ENCODE measurements at regions not wholly inside any gene's neighbourhood (a gene's known extent, or its start where the extent isn't known, plus 50 kb on each side); places are given as distances from the start of the nearest gene placed in this dataset.

DNA sequence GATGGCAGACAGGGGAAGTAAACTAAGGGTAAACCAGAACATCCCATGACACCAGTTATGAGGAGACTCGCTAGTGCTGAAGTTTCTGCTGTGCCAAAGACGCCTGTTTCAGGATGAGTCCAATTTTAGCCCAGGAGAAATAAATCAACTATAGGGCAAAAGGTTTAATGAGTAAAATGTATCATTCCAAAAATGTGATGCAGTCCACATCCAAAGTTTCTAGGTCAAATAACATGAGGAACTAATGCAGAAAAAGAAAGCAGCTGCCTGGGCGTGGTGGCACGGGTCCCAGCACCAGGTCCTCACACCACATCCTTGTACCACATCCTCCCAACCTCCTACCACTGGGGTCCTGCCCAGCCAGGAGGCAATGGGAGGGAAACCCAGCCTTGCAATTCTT is 126.9 kb upstream of the CTAGE1 start:
- H3K27me3 ChIP-seq (replicated peaks) = no peaks in the 10 kb centered on the region
- no peak overlapping the region for H3K4me3 ChIP-seq (ENCODE audit: low read depth, low read length)
- no peak for TF ChIP-seq CTCF (IDR thresholded peaks at IDR 0.05; ENCODE audit: low read depth, low read length, missing control alignments)
- H3K27ac ChIP-seq = no peak overlapping the region
- no peaks in the 10 kb centered on the region for H3K36me3 ChIP-seq (replicated peaks)
- in situ Hi-C loops (cut with HindIII; ENCODE audit: low pct_ligation_motif_present, low sequenced_read_pairs) = no loop called here
- no peak for DNase-seq

DNA sequence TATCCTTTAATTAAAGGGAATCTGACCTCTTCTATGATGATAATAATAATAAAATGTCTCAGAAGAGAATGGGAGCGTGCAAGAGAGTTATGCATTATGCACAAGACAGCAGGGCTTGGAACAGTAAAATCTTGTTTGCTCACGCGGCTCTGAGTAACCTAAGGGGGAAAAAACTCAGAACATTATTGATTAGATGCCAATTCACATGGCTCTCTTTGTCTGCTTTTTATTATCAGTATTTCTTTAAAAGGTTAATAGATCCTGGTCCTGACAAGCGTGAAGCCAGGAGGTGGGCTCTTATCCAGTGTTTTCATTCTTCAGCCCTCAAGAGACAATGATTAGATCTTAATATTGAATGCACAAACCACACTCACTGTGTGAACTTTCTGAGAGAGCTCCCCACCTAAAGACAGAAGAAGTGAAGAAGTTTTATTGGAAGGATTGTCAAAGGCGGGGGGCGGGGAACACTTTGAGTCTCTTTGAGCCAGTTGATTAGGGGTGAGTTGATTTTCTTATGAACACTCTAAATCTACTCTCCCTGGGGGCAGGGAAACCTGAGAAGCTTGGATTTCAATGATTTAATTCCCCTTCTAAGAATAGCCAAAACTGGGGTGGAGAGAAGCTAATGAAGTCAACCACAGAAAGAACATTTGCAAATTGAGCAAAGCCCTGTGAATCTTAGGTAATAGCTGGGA is 127.5 kb upstream of the CTAGE1 start:
- no peak for DNase-seq
- in situ Hi-C loops (cut with HindIII; ENCODE audit: low pct_ligation_motif_present, low sequenced_read_pairs) = no loop called here
- Histone ChIP-seq H3K27me3 (replicated peaks) (no peaks in the 10 kb centered on the region), H3K36me3 (replicated peaks) (no peaks in the 10 kb centered on the region), H3K4me3 (ENCODE audit: low read depth, low read length) (no peak overlapping the region), H3K27ac (no peak overlapping the region)
- TF ChIP-seq CTCF (IDR thresholded peaks at IDR 0.05; ENCODE audit: low read depth, low read length, missing control alignments) = no peak

DNA sequence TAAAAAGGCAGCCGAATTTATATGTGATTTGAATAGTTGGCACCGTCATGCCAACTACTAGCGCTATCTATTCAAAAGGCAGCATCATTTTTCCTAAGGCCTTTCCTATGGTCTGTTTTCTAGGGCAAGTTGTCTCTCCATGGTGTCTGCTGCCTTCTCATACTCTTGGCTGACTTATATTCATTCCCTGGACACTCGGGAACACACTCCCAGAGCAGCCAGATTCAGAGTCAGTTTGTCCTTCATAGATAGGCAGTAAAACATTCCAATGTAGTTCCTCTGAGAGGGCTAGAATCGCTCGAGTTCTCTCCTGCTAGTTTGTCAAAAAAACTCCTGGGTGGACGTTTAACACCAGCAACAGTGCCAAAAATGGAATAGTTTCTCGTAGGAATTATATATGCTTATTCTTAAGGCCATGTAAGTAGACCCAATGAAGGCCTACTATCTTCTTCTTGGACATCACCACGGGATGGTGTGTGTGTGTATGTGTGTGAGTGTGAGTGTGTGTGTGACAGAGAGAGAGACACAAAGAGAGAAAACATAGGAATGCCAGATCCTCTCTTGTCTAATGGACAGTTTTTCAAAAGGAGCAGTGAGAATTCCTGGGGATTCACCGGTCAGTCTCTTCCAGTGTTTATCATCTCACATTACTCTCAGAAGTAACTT is 129.3 kb upstream of the CTAGE1 start:
- no peaks in the 10 kb centered on the region for H3K36me3 ChIP-seq (replicated peaks)
- no peak for DNase-seq
- H3K27ac ChIP-seq = no peak overlapping the region
- TF ChIP-seq CTCF (IDR thresholded peaks at IDR 0.05; ENCODE audit: low read depth, low read length, missing control alignments) = no peak
- in situ Hi-C loops (cut with HindIII; ENCODE audit: low pct_ligation_motif_present, low sequenced_read_pairs) = no loop called here
- no peak overlapping the region for H3K4me3 ChIP-seq (ENCODE audit: low read depth, low read length)
- H3K27me3 ChIP-seq (replicated peaks) = no peaks in the 10 kb centered on the region

DNA sequence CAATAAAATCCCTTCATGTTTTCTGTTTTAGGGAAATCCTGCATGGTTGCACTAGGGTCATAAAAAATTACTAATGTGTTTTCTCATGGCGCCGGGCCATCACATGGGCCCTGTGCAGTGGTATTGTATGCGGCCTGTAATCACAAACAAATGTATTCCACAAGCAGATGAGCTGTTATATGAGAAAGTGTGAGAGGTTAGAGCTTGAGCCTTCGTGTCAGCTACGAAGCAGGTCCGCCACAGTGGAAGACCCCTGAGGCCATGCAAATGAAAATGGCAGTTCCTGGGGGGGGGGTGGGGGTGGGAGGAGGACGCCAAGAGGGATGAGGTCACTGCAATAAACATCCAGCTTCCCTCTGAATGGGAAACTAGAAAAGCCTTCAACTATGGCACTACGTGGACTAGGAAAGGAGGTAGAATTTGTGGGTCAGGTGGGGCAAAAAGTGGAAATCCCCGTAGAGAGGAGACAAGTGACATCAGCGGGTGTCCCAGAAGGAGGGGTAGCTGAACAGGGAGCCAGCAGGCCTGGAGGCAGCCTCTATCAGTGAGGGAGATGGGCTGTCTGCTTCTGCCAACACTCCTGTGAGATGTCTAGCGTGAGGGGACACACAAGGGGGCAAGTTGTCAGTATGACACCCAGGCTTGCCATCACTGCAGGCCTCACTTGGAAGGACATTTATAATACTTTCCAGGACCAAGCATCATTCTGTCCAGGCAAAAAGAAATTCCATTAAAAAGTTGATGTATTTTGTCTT is 130.3 kb upstream of the CTAGE1 start:
- DNase-seq = no peak
- Histone ChIP-seq H3K27ac (no peak overlapping the region), H3K27me3 (replicated peaks) (no peaks in the 10 kb centered on the region), H3K4me3 (ENCODE audit: low read depth, low read length) (no peak overlapping the region), H3K36me3 (replicated peaks) (no peaks in the 10 kb centered on the region)
- TF ChIP-seq CTCF (IDR thresholded peaks at IDR 0.05; ENCODE audit: low read depth, low read length, missing control alignments) = no peak
- in situ Hi-C loops (cut with HindIII; ENCODE audit: low pct_ligation_motif_present, low sequenced_read_pairs) = no loop called here

GRCh38 chr18:22549260-22549937 is 131.7 kb upstream of the CTAGE1 start:
- in situ Hi-C loops (cut with HindIII; ENCODE audit: low pct_ligation_motif_present, low sequenced_read_pairs) = no loop called here
- Histone ChIP-seq H3K36me3 (replicated peaks) (no peaks in the 10 kb centered on the region), H3K4me3 (ENCODE audit: low read depth, low read length) (no peak overlapping the region), H3K27ac (no peak overlapping the region), H3K27me3 (replicated peaks) (no peaks in the 10 kb centered on the region)
- DNase-seq = no peak
- no peak for TF ChIP-seq CTCF (IDR thresholded peaks at IDR 0.05; ENCODE audit: low read depth, low read length, missing control alignments)
